H9 (cell line): ENCODE measurements at regions not wholly inside any gene's neighbourhood (a gene's known extent, or its start where the extent isn't known, plus 50 kb on each side); places are given as distances from the start of the nearest gene placed in this dataset.

Experiments
- DNase-seq: peaks from one replicate; pipeline ENCODE4 v3.0.0-alpha.2; 2017
- H2AFZ ChIP-seq: one replicate; pipeline ENCODE4 v1.6.1; 2013; ENCODE audit warnings: mild to moderate bottlenecking, low read length, control low read depth, moderate library complexity
- H2AK5ac ChIP-seq: 2 replicates; pipeline ENCODE4 v1.6.1; 2013; ENCODE audit warnings: low read length, control low read depth, mixed read lengths; ENCODE audit not compliant: insufficient read length
- H2BK120ac ChIP-seq: one replicate; pipeline ENCODE4 v1.6.1; 2013; ENCODE audit warnings: low read depth, mild to moderate bottlenecking, low read length, control low read depth, inconsistent platforms; ENCODE audit not compliant: poor library complexity, severe bottlenecking
- H2BK12ac ChIP-seq: 2 replicates; pipeline ENCODE4 v1.6.1; 2013; ENCODE audit warnings: low read length, control low read depth, mixed read lengths, low read depth; ENCODE audit not compliant: insufficient read length
- H2BK15ac ChIP-seq: 2 replicates; pipeline ENCODE4 v1.6.1; 2013; ENCODE audit warnings: low read depth, low read length, control low read depth
- H2BK20ac ChIP-seq: one replicate; pipeline ENCODE4 v1.6.1; 2013; ENCODE audit warnings: low read depth, mild to moderate bottlenecking, low read length, control low read depth, inconsistent platforms; ENCODE audit not compliant: poor library complexity, severe bottlenecking
- H2BK5ac ChIP-seq: 2 replicates; pipeline ENCODE4 v1.6.1; 2013; ENCODE audit warnings: low read length, control low read depth, mixed read lengths; ENCODE audit not compliant: insufficient read length
- H3K14ac ChIP-seq: 2 replicates; pipeline ENCODE4 v1.6.1; 2013; ENCODE audit warnings: low read length, control low read depth; ENCODE audit not compliant: insufficient read depth
- H3K18ac ChIP-seq: 2 replicates; pipeline ENCODE4 v1.6.1; 2013; ENCODE audit warnings: low read depth, mild to moderate bottlenecking, mixed read lengths, low read length, control low read depth; ENCODE audit not compliant: insufficient read length
- H3K23ac ChIP-seq: 2 replicates; pipeline ENCODE4 v1.6.1; 2013; ENCODE audit warnings: low read length, control low read depth, mixed read lengths, low read depth; ENCODE audit not compliant: insufficient read length
- H3K23me2 ChIP-seq: 2 replicates; pipeline ENCODE4 v1.6.1; 2013; ENCODE audit warnings: low read depth, mild to moderate bottlenecking, mixed read lengths, low read length, control low read depth; ENCODE audit not compliant: insufficient read length, poor library complexity, severe bottlenecking
- H3K27ac ChIP-seq: 2 replicates; pipeline ENCODE4 v1.5.1; 2013; ENCODE audit warnings: low read length, control low read depth, mixed read lengths, low read depth; ENCODE audit not compliant: insufficient read length
- H3K27me3 ChIP-seq: 2 replicates; pipeline ENCODE4 v1.6.1; 2013; ENCODE audit warnings: low read length, control low read depth, inconsistent platforms; ENCODE audit not compliant: insufficient read depth
- H3K4ac ChIP-seq: 2 replicates; pipeline ENCODE4 v1.6.1; 2013; ENCODE audit warnings: low read depth, mild to moderate bottlenecking, control low read depth, inconsistent platforms, low read length, moderate library complexity
- H3K4me1 ChIP-seq: 2 replicates; pipeline ENCODE4 v1.6.1; 2013; ENCODE audit warnings: low read length, control low read depth, inconsistent platforms; ENCODE audit not compliant: insufficient read depth
- H3K4me2 ChIP-seq: 2 replicates; pipeline ENCODE4 v1.6.1; 2013; ENCODE audit warnings: low read length, control low read depth, mixed read lengths; ENCODE audit not compliant: insufficient read length, insufficient read depth
- H3K56ac ChIP-seq: 2 replicates; pipeline ENCODE4 v1.6.1; 2013; ENCODE audit warnings: low read depth, mild to moderate bottlenecking, mixed read lengths, low read length, control low read depth; ENCODE audit not compliant: insufficient read length
- H3K79me1 ChIP-seq: 2 replicates; pipeline ENCODE4 v1.6.1; 2013; ENCODE audit warnings: low read depth, mild to moderate bottlenecking, moderate library complexity, low read length, control low read depth, inconsistent platforms; ENCODE audit not compliant: insufficient read depth, poor library complexity, severe bottlenecking
- H3K79me2 ChIP-seq: 2 replicates; pipeline ENCODE4 v1.6.1; 2013; ENCODE audit warnings: low read length, control low read depth, inconsistent platforms; ENCODE audit not compliant: insufficient read depth
- H3K9ac ChIP-seq: 2 replicates; pipeline ENCODE4 v1.6.1; 2013; ENCODE audit warnings: low read length, control low read depth, mixed read lengths; ENCODE audit not compliant: insufficient read length; ENCODE audit errors: extremely low read depth
- H3K9me3 ChIP-seq: one replicate; pipeline ENCODE4 v1.6.1; 2013; ENCODE audit warnings: low read depth, low read length, inconsistent platforms; ENCODE audit not compliant: control insufficient read depth
- H3T11ph ChIP-seq: one replicate; pipeline ENCODE4 v1.6.1; 2013; ENCODE audit warnings: mild to moderate bottlenecking, low read length, control low read depth, inconsistent platforms
- H4K20me1 ChIP-seq: one replicate; pipeline ENCODE4 v1.6.1; 2013; ENCODE audit not compliant: control insufficient read depth, insufficient read length, insufficient read depth
- H4K5ac ChIP-seq: 2 replicates; pipeline ENCODE4 v1.6.1; 2013; ENCODE audit warnings: low read depth, mild to moderate bottlenecking, mixed read lengths, low read length, control low read depth; ENCODE audit not compliant: insufficient read length
- H4K8ac ChIP-seq: replicated peaks from 2 replicates; pipeline ENCODE4 v1.6.1; 2013; ENCODE audit warnings: low read length, control low read depth, mixed read lengths, low read depth; ENCODE audit not compliant: insufficient read length
- H4K91ac ChIP-seq: 2 replicates; pipeline ENCODE4 v1.6.1; 2013; ENCODE audit warnings: low read depth, mild to moderate bottlenecking, moderate library complexity, mixed read lengths, low read length, control low read depth; ENCODE audit not compliant: insufficient read length
- H3K27ac Mint-ChIP-seq, 3 experiments: 2 replicates in 2 of 3; 3 replicates in 1 of 3; pipeline ENCODE4 v1.8.0; 2020 to 2021; ENCODE audit warnings: mixed read lengths in 3 of 3, mild to moderate bottlenecking in 1 of 3, moderate library complexity in 1 of 3
- H3K27me3 Mint-ChIP-seq: 2 replicates; pipeline ENCODE4 v1.8.0; 2021; ENCODE audit warnings: low read depth, mild to moderate bottlenecking, moderate library complexity, mixed read lengths
- H3K36me3 Mint-ChIP-seq, 3 experiments: 2 replicates in 2 of 3; 3 replicates in 1 of 3; pipeline ENCODE4 v1.8.0; 2020 to 2021; ENCODE audit warnings: low read depth in 3 of 3, mixed read lengths in 3 of 3; ENCODE audit not compliant: insufficient read depth in 1 of 3
- H3K4me1 Mint-ChIP-seq, 2 experiments: 2 replicates each; pipeline ENCODE4 v1.8.0; 2020; ENCODE audit warnings: mixed read lengths in 2 of 2
- H3K4me3 Mint-ChIP-seq, 2 experiments: 2 replicates in 1 of 2; 3 replicates in 1 of 2; pipeline ENCODE4 v1.8.0; 2020 to 2021; ENCODE audit warnings: mild to moderate bottlenecking in 2 of 2, mixed read lengths in 2 of 2, moderate library complexity in 1 of 2
- H3K9me3 Mint-ChIP-seq, 2 experiments: 2 replicates in 1 of 2; 3 replicates in 1 of 2; pipeline ENCODE4 v1.8.0; 2020; ENCODE audit warnings: mild to moderate bottlenecking in 2 of 2, mixed read lengths in 2 of 2, moderate library complexity in 1 of 2
- WGBS: extraction: QIAGEN DNeasy Blood & Tissue Kit; methylation state at CpG from one replicate; pipeline ENCODE4 v1.1.7; 2013; ENCODE audit warnings: missing lambda C conversion rate, low lambda C conversion rate, mixed read lengths; ENCODE audit not compliant: insufficient read length; ENCODE audit errors: extremely low coverage; 5-methylcytosine and 5-hydroxymethylcytosine counted together
- TF ChIP-seq, protein P1 (sequence below): fragments of 200-600 bp; sonication (generic); conservative IDR thresholded peaks from 3 replicates; pipeline ENCODE4 v1.8.0; 2021; ENCODE audit warnings: antibody characterized with exemption, mild to moderate bottlenecking

GRCh38 chr11:28536504-28537267 is 428.5 kb downstream of the METTL15 start:
- Histone ChIP-seq H3T11ph (no peak overlapping the region), H4K91ac (no peak overlapping the region), H4K8ac (no peak overlapping the region), H2BK5ac (no peak overlapping the region), H3K18ac (no peak overlapping the region), H2BK12ac (no peak overlapping the region), H4K20me1 (no peaks in the 10 kb centered on the region), H3K27ac (no peak overlapping the region), H2BK20ac (no peak overlapping the region), H3K14ac (no peak overlapping the region), H4K5ac (no peak overlapping the region), H3K79me1 (no peaks in the 10 kb centered on the region), H3K9me3 (no peaks in the 10 kb centered on the region), H2BK15ac (no peak overlapping the region), H3K4ac (no peak overlapping the region), H2BK120ac (no peak overlapping the region), H3K27me3 (no peaks in the 10 kb centered on the region; the same call in 1 of the 2 replicates), H3K4me2 (no peak overlapping the region), H3K23me2 (no peaks in the 10 kb centered on the region), H3K4me1 (no peaks in the 10 kb centered on the region), H3K79me2 (no peaks in the 10 kb centered on the region), H2AFZ (no peak overlapping the region), H2AK5ac (no peak overlapping the region), H3K9ac (no peak overlapping the region), H3K56ac (no peak overlapping the region), H3K23ac (no peak overlapping the region)
- Mint-ChIP-seq H3K27me3 (no peaks in the 10 kb centered on the region), H3K27ac (no peak overlapping the region), H3K4me1 (no peaks in the 10 kb centered on the region), H3K4me3 (no peak overlapping the region), H3K9me3 (no peaks in the 10 kb centered on the region), H3K36me3 (no peaks in the 10 kb centered on the region)
- WGBS, result no CpG with 5 or more reads among the region's 2 CpGs
- no peak for DNase-seq
- TF ChIP-seq, protein P1, sequence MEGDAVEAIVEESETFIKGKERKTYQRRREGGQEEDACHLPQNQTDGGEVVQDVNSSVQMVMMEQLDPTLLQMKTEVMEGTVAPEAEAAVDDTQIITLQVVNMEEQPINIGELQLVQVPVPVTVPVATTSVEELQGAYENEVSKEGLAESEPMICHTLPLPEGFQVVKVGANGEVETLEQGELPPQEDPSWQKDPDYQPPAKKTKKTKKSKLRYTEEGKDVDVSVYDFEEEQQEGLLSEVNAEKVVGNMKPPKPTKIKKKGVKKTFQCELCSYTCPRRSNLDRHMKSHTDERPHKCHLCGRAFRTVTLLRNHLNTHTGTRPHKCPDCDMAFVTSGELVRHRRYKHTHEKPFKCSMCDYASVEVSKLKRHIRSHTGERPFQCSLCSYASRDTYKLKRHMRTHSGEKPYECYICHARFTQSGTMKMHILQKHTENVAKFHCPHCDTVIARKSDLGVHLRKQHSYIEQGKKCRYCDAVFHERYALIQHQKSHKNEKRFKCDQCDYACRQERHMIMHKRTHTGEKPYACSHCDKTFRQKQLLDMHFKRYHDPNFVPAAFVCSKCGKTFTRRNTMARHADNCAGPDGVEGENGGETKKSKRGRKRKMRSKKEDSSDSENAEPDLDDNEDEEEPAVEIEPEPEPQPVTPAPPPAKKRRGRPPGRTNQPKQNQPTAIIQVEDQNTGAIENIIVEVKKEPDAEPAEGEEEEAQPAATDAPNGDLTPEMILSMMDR, result no peak
